Stimulated activated CD8-positive, alpha-beta memory T cell treated with anti-CD3 and anti-CD28 coated beads, Interleukin-7, amount 100 ng/mL, for 4 hours (primary cell): ENCODE measurements at regions not wholly inside any gene's neighbourhood (a gene's known extent, or its start where the extent isn't known, plus 50 kb on each side); places are given as distances from the start of the nearest gene placed in this dataset.
"Not testable (repeated sequence)": the region's sequence is repeated elsewhere in the genome, so short reads cannot be mapped to it uniquely, and the experiment has no call there.

Experiments used
- DNase-seq, 2 donors: peaks; one replicate each; pipeline ENCODE4 v3.0.0-alpha.2; 2020; ENCODE audit warnings: low read depth in 2 of 2

DNA sequence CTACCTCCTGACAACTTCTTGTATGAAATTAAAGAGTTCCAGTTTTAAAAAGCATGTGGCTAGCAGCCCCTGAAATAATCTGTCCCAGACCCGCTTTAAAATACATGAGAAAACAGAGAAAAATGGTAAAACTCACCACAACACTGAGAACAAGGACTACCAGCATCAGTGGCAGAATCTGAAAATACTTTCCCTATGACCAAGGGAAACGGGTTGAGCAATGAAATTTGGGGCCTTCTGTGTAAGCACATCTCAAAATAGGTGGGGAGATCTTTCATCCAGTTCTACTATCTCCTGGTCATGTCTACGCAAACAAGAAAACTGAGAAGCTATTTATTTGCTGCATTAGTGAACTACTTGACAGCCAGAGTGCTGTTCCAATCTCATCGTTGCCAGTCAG, 172.3 kb downstream of the LNPK start:
- DNase-seq = no peak

DNA sequence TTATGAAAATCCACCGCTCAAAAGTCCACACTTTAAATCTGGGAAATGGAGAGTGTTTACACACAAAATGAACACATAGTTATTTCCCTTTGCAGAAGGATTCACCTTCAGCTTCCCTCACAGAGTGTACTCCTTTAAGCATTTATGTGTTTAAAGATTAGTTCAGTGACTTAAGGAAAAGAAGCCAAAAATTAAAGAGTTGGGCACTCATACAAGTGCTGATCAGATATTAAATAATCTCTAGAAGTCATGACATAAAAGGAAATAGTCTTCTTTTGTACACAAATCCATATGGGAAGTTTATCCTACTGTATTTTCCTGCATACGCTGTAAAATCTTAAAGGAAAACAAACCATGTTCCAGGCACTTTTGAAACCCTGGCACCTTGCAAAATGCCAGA, 174.2 kb downstream of the LNPK start:
- DNase-seq = no peak

DNA sequence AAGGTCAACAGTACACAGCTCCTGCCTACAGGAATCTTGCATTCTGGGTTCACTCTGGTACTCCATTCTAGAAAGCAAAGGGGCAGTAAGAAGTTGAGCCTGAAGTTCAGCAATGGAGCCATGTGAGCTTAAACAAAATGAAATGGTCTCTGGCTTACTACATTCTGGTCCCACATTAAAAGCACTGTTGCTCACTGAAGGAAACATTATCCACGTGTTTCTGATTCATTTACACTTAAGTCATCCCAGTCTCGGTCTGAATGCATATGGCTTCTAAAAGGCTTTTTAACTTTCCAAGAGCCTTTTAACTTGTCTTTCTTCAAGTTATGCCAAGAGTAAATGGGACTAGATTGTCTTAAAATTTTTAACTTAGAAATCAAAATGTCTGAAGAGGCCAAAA, 177.8 kb downstream of the LNPK start:
- DNase-seq = no peak

DNA sequence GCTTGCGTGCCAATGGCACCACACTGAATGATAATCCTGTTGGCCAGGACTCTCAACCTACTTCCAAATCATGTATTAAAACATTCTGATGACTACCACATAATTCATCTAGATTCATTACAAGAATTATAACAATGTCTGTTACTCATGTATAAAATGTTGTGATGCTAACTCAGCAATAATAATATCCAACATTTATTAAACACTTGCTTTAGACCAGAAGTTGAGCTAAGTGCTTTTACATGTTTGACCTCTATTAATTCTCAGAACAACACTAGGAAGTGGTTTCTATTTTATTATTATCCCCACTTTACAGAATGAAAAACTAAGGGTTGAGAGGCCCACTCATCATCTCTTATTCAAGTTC, 178.4 kb downstream of the LNPK start:
- DNase-seq = no peak

DNA sequence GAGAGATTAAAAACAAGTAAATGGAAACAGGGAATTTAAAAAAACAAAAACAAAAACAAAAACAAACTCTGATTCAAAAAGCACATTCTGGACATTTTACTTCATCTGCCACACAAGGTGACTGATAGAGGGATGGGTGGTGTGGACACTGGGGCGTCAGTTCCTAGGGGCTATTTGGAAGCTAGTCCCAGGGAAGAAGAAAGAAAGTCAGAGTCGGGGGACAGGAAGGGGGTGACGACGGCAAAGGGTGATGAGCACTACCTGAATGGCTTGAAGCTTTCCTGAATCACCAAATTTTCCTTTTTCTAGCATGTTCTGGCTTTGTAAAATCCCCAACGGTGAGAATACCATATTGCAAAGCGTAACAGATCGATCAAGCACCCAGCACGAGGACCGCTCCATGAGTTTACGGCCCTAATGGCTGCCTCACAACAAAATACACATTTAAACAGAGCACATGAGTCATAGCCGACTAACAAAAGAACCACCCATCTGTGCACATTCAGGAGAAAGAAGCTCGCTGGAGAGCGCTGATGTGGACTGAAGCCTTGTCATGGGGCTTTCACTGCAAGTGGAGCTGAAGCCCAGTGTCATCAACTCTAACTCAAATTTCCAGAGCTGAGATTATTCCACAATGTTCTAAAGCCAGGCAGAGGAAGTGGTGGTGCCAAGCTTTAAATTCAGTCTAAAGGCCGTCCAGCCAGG, 178.9 kb downstream of the LNPK start:
- no peak for DNase-seq

DNA sequence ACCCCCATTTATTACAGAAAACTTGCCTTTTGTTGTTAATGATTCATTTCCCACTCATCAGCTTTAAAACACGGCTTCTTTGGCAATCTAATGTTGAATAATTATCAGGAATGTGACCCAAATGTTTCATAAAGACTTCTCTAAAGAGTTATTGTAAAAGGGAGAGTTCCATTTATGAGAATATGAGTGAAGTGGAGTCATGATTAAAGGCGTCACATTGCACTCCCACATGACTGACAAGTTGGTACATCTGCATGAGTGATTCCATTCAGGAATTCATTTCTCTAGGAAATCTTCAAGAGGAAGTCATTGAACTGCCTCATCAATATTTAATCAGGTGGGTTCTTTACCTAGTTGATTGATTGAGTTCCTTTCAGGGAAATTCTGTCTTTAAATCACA, 184.8 kb downstream of the LNPK start:
- DNase-seq = no peak

DNA sequence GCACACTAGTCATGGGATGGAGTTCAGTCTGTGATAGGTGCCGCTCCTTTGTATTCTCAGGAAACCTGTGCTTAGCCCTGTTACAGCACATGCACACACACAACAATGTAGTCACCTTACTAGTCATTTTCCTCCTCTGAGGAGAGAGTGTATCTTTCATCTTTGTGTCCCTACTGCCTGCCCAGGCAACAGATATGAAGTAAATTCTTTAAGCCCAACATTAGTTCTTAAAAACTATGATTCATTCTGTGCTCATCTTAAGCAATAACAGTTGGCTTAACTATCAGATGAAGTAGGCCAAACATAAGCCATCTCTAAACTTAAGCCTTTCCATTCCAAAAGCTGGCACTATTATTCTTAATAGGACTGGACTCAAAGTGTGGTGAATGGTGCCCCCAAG, 186.5 kb downstream of the LNPK start:
- DNase-seq = no peak

DNA sequence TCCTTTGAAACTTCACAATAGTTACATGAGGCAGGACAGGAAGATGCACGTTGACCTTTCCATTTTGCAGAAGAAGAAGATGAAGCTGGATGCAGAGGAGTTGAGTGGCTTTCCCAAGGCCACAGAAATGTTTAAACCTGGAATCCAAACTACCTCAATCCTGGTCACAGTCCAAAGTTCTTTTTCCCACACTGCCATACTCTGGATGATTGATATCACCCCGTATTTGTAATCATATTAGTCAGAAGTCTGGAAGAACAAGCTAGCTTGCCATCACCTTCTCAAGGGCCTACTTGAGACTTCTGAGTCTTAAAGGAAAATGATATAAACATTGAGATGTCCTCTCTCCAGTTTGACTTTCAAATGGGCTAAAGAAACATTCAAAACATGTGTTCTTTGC, 190.1 kb downstream of the LNPK start:
- DNase-seq = no peak

DNA sequence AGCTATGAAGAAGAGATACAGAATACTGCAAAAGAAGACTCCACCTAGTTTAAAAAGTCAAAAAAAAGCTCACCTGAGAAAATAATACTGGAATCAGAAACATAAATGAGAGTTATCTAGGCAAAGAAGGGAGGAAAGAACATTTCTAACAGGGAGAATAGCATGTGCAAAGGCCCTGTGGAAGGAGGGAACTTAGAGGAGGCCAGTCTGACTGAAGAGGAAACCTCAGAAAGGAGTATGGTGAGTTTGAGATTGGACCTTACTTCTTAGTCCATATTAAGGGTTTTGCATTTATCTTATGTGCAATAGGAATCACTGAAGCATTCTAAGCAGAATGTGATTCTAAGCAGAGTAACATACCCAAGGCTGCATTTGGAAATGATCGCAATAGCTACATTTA, 193.2 kb downstream of the LNPK start:
- DNase-seq = no peak

DNA sequence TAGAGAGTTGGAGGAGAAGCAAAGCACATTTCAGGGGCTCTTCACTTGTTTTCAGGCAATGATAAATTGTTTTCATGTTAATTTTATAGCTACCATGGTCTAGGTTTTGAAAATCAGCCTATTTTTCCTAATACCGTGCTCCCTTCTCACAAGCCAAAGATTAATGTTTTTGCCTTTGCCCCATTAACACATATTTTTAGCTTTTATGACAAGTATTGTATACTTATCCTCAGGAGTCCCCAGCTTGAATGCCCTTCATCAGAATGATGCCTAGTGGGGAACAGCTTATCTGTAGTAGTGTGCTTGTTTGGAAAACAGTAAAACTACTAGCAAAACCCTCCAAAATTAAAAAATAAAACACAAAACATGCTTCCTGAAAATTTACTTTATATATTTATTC, 194.0 kb downstream of the LNPK start:
- no peak for DNase-seq

DNA sequence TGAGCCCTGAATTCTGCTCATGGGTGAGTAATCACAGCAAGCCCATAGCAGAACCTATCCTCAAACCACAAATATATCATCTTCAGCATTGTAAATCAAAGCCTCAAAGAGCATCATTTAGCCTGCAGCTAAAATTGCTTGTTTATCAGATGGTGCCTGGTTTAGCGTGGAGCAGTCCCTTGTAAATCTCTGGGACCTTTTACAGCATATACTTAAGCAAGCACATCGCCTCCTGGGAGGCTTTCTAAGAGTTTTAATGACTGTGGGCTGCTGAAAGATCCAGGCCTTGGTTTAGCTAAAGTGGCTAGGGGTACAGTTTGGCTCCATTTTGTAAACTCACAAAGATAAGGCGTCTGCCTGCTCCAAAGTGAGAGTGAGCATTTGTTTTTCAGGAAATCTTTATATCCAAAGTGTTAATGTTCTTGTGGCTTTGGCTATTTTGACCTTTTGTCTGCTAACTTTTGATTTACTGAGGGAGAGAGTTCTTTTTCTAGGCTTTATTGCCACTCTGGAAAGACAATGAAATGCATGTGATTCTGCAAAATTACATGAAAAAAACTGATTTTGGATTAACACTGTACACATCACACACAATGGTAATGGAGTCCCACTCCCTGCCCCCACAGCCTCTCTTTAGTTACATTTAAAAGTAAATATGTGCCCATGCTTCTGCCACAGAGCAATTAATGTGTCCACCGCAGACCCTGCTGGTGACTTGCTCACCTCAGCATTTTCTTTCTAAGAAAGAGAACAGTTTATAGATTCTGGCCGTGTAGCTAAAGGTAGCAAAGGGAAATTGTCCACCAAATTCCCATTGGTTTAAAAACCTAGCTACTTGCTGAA, 194.8 kb downstream of the LNPK start:
- DNase-seq = no peak

DNA sequence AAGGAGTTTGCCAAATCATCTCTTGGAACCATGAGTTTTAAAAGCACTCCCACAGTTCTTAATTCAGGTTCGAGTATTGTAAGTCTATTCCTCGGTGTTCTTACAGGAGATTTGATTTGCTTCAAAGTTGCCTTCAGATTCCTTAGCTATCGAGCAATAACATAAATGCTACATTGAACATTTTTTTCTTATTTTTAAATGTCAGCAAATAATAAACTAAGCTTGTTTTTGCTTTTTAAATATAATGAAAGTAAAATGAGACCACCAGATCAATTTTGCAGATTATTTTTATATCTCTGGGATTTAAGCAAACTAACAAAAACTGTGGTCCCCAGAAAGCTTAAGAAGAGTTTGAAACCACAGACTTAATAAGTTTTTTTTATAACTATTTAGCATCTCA, 195.5 kb downstream of the LNPK start:
- no peak for DNase-seq

DNA sequence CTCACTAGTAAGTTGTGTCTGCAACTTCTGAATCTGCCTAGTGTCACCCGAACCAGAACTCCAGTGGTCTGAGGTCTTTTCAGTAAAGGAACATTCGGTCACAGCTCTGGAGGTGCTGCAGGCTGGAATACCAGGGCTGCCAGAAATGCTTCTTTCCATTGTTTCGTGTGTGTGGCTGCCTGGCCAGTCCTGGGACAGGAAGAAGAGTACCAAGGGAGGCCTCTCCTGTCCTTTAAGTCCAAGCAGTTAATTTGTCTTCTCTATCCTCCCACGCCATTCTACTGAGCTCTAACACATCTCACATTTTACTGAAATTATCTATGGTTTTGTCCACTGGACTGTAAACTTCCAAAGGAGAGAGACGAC, 196.0 kb downstream of the LNPK start:
- no peak for DNase-seq

DNA sequence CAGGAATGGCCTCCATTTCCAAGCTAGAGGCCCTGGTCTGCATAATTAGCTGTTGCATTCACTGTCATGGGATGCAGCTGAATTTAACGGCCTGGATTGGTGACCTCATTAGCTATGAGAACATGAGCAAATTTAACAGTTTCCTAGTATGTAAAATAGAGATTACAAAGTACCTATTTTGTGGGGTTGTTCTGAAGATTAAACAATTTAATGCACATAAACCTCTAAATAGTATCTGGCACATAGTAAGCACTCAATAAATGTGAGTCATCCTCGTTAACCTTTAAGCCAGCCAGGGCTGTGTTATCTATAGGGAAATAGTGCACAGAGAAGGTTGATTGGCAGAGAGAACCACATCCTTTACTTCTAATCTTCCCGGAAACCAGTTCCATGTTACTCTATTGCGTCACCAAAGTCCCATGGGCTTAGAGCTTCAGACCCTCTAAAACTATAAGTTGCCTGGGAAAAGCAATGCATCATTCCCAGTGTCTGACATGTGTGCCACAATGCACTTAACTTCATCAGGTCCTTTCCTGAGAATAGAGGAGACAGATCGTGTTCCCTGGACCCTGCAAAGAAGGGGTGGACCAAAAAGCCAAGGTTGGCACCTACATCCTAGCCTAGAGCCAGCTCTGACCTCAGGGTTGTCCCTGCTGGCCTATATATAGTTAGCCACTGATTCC, 196.5 kb downstream of the LNPK start:
- no peak for DNase-seq

DNA sequence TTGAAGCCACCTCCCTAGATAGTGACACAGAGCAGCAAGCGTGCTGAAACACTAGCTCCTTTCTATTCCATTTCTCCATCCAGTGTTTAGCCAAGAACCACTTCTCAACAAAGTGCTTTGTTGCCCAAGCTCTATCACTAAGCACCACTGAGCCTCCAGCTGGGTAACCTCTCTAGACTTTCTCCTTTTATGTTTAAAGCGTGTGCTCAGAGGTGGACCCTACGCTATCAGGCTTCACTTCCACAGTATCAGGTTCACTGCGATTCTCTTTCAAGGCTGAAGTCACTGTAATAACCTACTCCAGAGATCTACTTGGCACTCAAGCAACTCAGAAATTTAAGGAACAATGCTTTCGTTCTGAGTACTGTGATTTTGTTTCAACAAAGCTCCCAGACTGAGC, 197.9 kb downstream of the LNPK start:
- DNase-seq = no peak

DNA sequence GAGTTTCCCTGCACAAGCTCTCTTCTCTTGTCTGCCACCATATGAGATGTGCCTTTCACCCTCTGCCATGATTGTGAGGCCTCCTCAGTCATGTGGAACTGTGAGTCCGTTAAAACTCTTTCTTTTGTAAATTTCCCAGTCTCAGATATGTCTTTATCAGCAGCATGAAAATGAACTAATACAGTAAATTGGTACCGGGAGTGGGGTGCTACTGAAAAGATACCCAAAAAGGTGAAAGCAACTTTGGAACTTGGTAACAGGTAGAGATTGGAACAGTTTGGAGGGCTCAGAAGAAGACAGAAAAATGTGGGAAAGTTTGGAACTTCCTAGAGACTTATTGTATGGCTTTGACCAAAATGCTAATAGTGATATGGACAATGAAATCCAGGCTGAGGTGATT, 205.6 kb downstream of the LNPK start:
- DNase-seq = not testable (repeated sequence)

DNA sequence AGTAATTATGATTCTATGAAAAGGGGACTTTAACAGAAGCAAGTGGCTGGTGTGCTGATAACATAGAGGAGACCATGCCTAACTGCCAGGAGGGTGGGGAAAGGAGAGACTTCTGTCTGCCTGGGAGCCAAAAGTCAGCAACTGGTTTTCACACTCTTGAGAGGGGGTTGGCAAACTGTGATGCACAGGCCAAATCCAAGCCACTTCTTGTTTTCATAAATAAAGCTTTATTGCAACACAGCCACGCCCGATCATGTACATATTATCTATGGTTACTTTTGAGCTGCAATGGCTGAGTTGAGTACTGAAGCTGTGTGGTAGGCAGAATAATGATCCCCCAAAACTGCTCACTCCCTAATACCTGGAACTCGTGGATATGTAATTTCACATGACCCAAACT, 208.4 kb downstream of the LNPK start:
- no peak for DNase-seq

DNA sequence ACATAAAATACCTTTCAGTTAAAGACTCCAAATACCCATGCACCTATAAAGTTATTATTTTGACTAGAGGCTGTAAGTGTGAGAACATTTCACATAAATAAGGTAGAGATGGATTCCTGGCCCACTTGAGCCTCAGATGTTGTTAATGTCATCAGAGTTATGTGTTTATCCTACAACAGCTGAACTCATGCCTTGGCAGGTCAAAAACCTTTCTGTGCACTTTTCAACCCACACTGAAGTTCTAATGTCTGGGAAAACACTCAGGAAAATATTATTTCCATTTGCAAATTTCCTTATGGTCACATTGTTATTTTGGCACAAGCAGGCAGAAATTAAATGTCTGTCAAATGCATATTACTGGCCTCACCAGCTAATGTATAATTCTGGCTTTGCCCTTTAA, 209.2 kb downstream of the LNPK start:
- DNase-seq = no peak

DNA sequence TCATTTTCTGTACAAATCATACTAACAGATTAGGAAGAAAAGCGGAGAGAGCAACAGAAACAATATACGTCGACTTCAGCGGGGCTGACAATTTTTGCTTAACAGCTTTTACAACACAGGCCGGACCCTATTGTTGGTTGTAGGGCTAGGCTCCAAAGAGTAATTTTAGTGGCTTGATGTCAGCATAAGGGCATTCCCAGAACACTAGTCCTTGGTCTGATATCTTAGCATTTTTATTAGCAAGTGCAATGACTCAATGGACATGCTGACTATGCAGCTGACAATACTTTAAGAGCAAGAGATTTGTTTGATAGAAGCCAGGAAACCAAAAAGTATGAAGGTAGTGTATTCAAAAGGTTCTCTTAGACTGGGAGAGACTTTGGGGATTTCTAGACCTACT, 209.9 kb downstream of the LNPK start:
- DNase-seq = no peak

DNA sequence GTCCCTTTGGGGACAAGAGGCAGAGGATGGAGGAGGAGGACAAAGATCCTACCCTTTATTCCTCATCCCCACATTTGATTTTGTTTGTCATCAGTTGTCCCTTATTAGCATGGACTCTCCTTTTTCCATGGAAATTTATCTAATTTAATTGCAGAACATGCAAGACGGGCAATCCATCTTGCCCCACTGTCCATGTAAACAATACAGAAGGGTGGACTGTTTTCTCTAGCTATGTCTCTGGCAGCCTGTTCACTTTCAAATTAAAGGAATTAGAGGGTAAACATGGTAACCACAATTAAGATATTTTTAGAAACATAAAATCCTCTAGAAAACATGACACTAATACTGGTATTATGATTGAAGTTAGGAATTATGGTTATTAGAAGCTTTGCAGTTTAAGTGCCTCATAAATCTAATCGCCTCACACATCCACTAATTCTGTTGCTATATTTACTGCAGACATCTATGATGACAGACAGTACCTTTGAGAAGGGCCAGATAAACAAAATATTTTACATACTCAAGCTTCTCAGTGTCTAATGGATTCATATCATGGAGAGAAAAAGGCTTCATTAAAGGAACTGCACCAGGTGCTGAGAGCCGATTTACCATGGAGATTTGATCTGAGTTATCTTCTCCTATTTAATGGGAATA, 215.5 kb downstream of the LNPK start:
- DNase-seq = no peak

DNA sequence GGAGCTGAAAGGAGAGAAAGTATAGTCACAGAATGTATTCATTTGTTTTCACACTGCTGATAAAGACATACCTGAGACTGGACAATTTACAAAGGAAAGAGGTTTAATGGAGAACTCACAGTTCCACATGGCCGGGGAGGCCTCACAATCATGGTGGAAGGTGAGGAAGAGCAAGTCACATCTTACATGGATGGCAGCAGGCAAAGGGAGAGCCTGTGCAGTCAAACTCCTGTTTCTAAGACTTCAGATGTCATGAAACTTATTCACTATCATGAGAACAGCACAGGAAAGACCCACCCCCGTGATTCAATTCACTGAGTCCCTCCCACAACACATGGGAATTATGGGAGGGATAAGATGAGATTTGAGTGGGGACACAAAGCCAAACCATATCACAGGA, 224.7 kb downstream of the LNPK start:
- not testable (repeated sequence) for DNase-seq

DNA sequence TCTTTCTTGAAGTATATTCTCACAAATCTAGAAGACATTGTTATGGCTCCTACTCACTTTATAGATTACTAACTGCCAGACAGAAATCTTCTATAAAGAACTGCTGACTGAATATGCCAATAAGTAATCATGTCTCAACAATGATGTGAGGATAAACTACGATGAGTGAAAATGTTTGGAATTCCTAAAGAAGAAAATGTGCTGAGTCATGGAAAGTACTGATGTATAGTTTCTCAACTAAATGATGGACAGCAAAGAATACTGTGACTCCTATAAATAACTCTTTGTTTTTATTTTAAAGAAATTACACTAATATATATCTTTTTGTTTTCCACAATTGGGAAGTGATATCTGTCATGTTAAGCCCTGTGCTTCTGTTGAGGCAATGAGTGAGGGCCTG, 232.9 kb downstream of the LNPK start:
- DNase-seq = no peak

DNA sequence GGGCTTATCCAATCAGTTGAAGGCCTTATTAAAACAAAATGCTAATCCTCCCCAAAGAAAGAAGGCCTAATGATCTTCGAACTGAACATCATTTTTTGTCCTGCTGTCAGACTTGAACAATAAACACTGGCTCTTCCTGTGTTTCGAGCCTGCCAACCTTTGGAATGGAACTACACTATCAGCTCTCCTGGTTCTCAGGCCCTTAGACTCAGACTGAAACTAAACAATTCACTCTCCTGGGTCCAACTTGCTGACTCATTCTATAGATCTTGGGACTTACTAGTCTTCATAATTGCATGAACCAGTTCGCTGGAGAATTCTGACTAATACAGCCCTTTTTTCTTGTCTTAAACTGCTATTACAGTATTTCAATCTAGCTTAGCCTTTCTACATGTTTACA, 235.2 kb downstream of the LNPK start:
- no peak for DNase-seq
